Esophagus muscularis mucosa (tissue), 4 donors: ENCODE measurements at regions not wholly inside any gene's neighbourhood (a gene's known extent, or its start where the extent isn't known, plus 50 kb on each side); places are given as distances from the start of the nearest gene placed in this dataset.

Experiments used
- DNase-seq: peaks from one replicate; pipeline ENCODE4 v3.0.0-alpha.2; 2017; ENCODE audit errors: extremely low spot score
- H3K27ac ChIP-seq, 4 donors: fragments of 200-600 bp; sonication (generic); replicated peaks in 1 of 4; 1 replicate in 3 of 4; 2 replicates in 1 of 4; pipeline ENCODE4 v1.5.1; 2016 to 2019; ENCODE audit warnings: mild to moderate bottlenecking in 1 of 4
- H3K27me3 ChIP-seq, 4 donors: fragments of 200-600 bp; sonication (generic); one replicate each; pipeline versions ENCODE4 v1.5.1 to v1.6.0; 2016 to 2019
- H3K36me3 ChIP-seq, 4 donors: fragments of 200-600 bp; sonication (generic); one replicate each; pipeline ENCODE4 v1.5.1; 2016 to 2019
- H3K4me1 ChIP-seq, 4 donors: fragments of 200-600 bp; sonication (generic); one replicate each; pipeline ENCODE4 v1.5.1; 2016 to 2019
- H3K4me3 ChIP-seq, 4 donors: fragments of 200-600 bp; sonication (generic); 1 replicate in 2 of 4; 2 replicates in 2 of 4; pipeline ENCODE4 v1.5.1; 2016 to 2019; ENCODE audit warnings: mild to moderate bottlenecking in 4 of 4, moderate library complexity in 1 of 4
- H3K9me3 ChIP-seq, 4 donors: fragments of 200-600 bp; sonication (generic); 1 replicate in 3 of 4; 2 replicates in 1 of 4; pipeline ENCODE4 v1.5.1; 2016 to 2019
- CTCF ChIP-seq, 3 experiments: fragments of 200-600 bp in 2 of 3; fragments of 450-650 bp in 1 of 3; sonication (generic) in 2 of 3; IDR thresholded peaks; one replicate each; pipeline ENCODE4 v1.5.1; 2017 to 2019; ENCODE audit warnings: antibody characterized with exemption in 3 of 3, mild to moderate bottlenecking in 2 of 3, moderate library complexity in 1 of 3
- EP300 ChIP-seq: sonication (generic); formaldehyde crosslinking; IDR thresholded peaks from one replicate; pipeline ENCODE4 v1.6.1; 2017; ENCODE audit warnings: antibody characterized with exemption
- POLR2A ChIP-seq: fragments of 450-650 bp; IDR thresholded peaks from one replicate; pipeline ENCODE4 v1.6.1; 2017; ENCODE audit warnings: antibody characterized with exemption, moderate library complexity, mild to moderate bottlenecking, low read depth
- POLR2AphosphoS5 ChIP-seq, 2 donors: sonication (generic); formaldehyde crosslinking; IDR thresholded peaks; one replicate each; pipeline ENCODE4 v1.6.1; 2017; ENCODE audit warnings: antibody characterized with exemption in 2 of 2
- WGBS: methylation state at CpG from one replicate; pipeline ENCODE4 v1.1.5; 2018; 5-methylcytosine and 5-hydroxymethylcytosine counted together
- intact Hi-C: fragments of 100-400 bp; cut with DNase I; formaldehyde crosslinking; loops from one replicate; pipeline ENCODE4 v1.15.1; 2023
- small RNA-seq, 3 donors: library from RNA; depleted of rRNA; stranded (forward); fragments of <200 nt; gene quantifications; one replicate each; pipeline ENCODE3, GENCODE V24; 2016

DNA sequence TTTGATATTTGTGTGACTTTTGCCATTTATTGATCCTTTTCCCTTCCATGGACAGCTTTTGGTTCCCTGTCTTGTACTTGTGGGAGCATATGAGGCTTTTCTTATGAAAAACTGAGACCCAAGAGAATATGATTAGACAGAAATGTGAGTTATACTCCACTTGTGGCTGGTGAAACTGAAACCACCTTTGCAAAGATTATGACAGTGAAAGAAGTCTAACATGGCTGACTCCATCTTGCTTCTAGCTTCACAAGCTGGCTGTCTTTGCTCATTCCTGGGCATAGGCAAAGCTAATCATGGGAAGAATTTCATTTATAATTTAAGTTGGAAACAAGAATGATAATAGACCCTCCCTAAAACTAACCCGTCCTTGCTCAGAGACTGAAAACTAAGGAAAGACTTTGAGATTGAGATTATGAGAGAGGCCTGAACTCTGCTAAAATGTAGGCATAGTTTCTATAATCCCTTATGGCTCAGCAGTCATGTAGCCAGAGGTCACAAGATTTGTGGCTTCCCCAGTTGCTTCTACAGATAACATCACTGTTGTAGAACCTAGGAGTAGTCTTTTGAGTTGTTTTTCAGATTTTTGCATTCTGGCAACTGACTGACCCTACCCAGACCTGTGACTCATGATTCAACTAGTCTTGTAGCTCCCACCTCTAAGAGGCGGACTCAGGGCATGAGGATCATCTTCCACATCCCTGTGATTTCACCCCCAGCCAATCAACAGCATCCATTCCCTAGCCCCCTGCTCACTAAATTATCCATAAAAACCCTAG is 50.9 kb upstream of the CD2AP start:
- Histone ChIP-seq H3K4me3 (no peak overlapping the region), H3K4me1 (no peaks in the 10 kb centered on the region), H3K9me3 (peaks cover 0 to 26% (median 11%) of the 10 kb centered on the region in 4 donors), H3K27ac (no peak overlapping the region), H3K27me3 (no peaks in the 10 kb centered on the region), H3K36me3 (no peaks in the 10 kb centered on the region)
- DNase-seq, result no peak
- no peak for TF ChIP-seq POLR2AphosphoS5 (IDR thresholded peaks at IDR 0.05)
- intact Hi-C loops, result no loop called here
- WGBS, result 85% methylated on average over 2 of the region's 2 CpGs

GRCh38 chr6:47427680-47428079 is 49.9 kb upstream of the CD2AP start:
- no peaks in the 10 kb centered on the region for H3K36me3 ChIP-seq
- TF ChIP-seq CTCF (IDR thresholded peaks at IDR 0.05) (no peak), POLR2A (no peak), POLR2AphosphoS5 (IDR thresholded peaks at IDR 0.05) (no peak), EP300 (no peak)
- peaks cover 0 to 26% (median 11%) of the 10 kb centered on the region in 4 donors for H3K9me3 ChIP-seq
- no peak for DNase-seq
- no peak overlapping the region for H3K4me3 ChIP-seq
- H3K4me1 ChIP-seq, result no peaks in the 10 kb centered on the region
- no peaks in the 10 kb centered on the region for H3K27me3 ChIP-seq
- H3K27ac ChIP-seq, result no peak overlapping the region
- intact Hi-C loops, result no loop called here

Small RNA genes lying in the stretch of these regions (small RNA-seq; reads per million reads assigned to genes)
- 0 reads per million in 3 donors for gene B3GNTL1P2
